ENCODE measurements at regions not wholly inside any gene's neighbourhood (a gene's known extent, or its start where the extent isn't known, plus 50 kb on each side); places are given as distances from the start of the nearest gene placed in this dataset.

DNA sequence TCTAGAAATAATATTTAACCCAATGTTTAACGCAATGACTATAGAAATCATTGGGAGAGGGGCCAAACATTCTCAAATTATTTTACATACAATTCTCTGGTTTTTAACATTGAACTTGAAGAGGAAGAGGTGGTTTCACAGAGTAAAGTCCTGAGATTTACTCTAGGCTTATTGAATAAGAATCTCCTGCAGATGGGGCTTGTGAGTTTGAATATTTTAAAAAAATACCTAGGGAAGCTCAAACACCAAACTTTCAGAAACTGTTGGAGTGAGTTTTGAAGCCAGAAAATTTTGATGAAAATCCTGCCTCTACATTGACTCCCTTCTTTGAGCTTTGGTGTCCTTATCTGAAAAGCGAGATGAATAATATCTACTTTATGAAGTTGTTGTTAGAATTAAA lies 906.6 kb downstream of the TUSC7 start:
- no peak overlapping the region for H2BK12ac ChIP-seq (ENCODE audit: low read length in 2 of 2)
- no peak overlapping the region for H2AFZ ChIP-seq (ENCODE audit: low read depth, low read length)
- no peak overlapping the region for H3K4me3 ChIP-seq (ENCODE audit: insufficient read depth in 1 of 2, low read depth in 1 of 2, low read length in 2 of 2)
- H3K18ac ChIP-seq (ENCODE audit: low read depth in 1 of 2, low read length in 2 of 2): no peak overlapping the region
- no peaks in the 10 kb centered on the region for H3K79me1 ChIP-seq (replicated peaks; ENCODE audit: low read length, poor library complexity, severe bottlenecking)
- no peak overlapping the region for H3K23ac ChIP-seq (ENCODE audit: low read length in 2 of 2)
- DNase-seq: no peak
- H3K4me1 ChIP-seq (ENCODE audit: control insufficient read depth, insufficient read depth, low read depth, low read length): no peaks in the 10 kb centered on the region
- H4K8ac ChIP-seq (ENCODE audit: low read length): no peak overlapping the region
- H4K91ac ChIP-seq (ENCODE audit: low read length): no peak overlapping the region
- H2BK15ac ChIP-seq (ENCODE audit: low read depth, poor library complexity, severe bottlenecking): no peak overlapping the region
- no peak overlapping the region for H2AK5ac ChIP-seq (ENCODE audit: low read length, severe bottlenecking)
- no peak overlapping the region for H3K9ac ChIP-seq (ENCODE audit: low read length)
- no peak overlapping the region for H3K4me2 ChIP-seq (ENCODE audit: low read length, poor library complexity, severe bottlenecking)
- no peaks in the 10 kb centered on the region for H3K36me3 ChIP-seq (ENCODE audit: control insufficient read depth in 1 of 2, insufficient read depth in 2 of 2, low read depth in 1 of 2, low read length in 2 of 2)
- no peak overlapping the region for H2BK5ac ChIP-seq (ENCODE audit: low read depth, low read length, poor library complexity, severe bottlenecking)
- WGBS: no CpG with 5 or more reads among the region's 2 CpGs
- H3K14ac ChIP-seq (ENCODE audit: low read length in 2 of 2): no peak overlapping the region
- no peak overlapping the region for H3K4ac ChIP-seq (ENCODE audit: low read depth in 1 of 2, low read length in 2 of 2)
- H3K9me3 ChIP-seq (ENCODE audit: control insufficient read depth, low read length): no peaks in the 10 kb centered on the region
- H3K27me3 ChIP-seq (ENCODE audit: control insufficient read depth in 1 of 2, insufficient read depth in 1 of 2, low read length in 2 of 2): no peaks in the 10 kb centered on the region
- H2BK120ac ChIP-seq (ENCODE audit: low read depth, low read length): no peak overlapping the region
- H3K27ac ChIP-seq (ENCODE audit: low read length, poor library complexity, severe bottlenecking): no peak overlapping the region

DNA sequence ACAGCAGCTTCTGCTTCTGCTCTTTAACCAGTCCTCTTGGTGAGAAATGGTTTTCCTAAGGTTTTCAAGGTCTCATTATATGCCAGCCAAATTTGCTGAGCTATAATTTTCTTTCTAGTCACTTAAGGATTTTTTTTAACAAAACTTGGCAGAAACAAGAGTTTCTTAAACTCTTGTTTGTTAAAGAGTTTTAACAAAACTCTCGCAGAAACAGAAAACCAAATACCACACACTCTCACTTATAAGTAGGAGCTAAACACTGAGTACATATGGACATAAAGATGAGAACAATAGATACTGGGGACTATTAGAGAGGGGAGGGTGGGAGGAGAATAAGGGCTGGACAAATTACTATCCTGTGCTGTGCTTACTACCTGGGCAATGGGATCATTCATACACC lies 908.3 kb downstream of the TUSC7 start:
- H3K27ac ChIP-seq (ENCODE audit: low read length, poor library complexity, severe bottlenecking): no peak overlapping the region
- H4K8ac ChIP-seq (ENCODE audit: low read length): no peak overlapping the region
- H3K9ac ChIP-seq (ENCODE audit: low read length): no peak overlapping the region
- H3K36me3 ChIP-seq (ENCODE audit: control insufficient read depth in 1 of 2, insufficient read depth in 2 of 2, low read depth in 1 of 2, low read length in 2 of 2): no peaks in the 10 kb centered on the region
- H3K4me2 ChIP-seq (ENCODE audit: low read length, poor library complexity, severe bottlenecking): no peak overlapping the region
- no peak overlapping the region for H3K23ac ChIP-seq (ENCODE audit: low read length in 2 of 2)
- H2BK5ac ChIP-seq (ENCODE audit: low read depth, low read length, poor library complexity, severe bottlenecking): no peak overlapping the region
- H2BK120ac ChIP-seq (ENCODE audit: low read depth, low read length): no peak overlapping the region
- H3K9me3 ChIP-seq (ENCODE audit: control insufficient read depth, low read length): no peaks in the 10 kb centered on the region
- H4K91ac ChIP-seq (ENCODE audit: low read length): no peak overlapping the region
- no peak overlapping the region for H2AFZ ChIP-seq (ENCODE audit: low read depth, low read length)
- H3K4me3 ChIP-seq (ENCODE audit: insufficient read depth in 1 of 2, low read depth in 1 of 2, low read length in 2 of 2): no peak overlapping the region
- peaks cover 2% of the 10 kb centered on the region for H3K4me1 ChIP-seq (ENCODE audit: control insufficient read depth, insufficient read depth, low read depth, low read length)
- no peak for DNase-seq
- no peak overlapping the region for H3K18ac ChIP-seq (ENCODE audit: low read depth in 1 of 2, low read length in 2 of 2)
- no CpG with 5 or more reads among the region's 1 CpG for WGBS
- no peak overlapping the region for H3K4ac ChIP-seq (ENCODE audit: low read depth in 1 of 2, low read length in 2 of 2)
- H2BK15ac ChIP-seq (ENCODE audit: low read depth, poor library complexity, severe bottlenecking): no peak overlapping the region
- no peaks in the 10 kb centered on the region for H3K79me1 ChIP-seq (replicated peaks; ENCODE audit: low read length, poor library complexity, severe bottlenecking)
- no peak overlapping the region for H2BK12ac ChIP-seq (ENCODE audit: low read length in 2 of 2)
- H2AK5ac ChIP-seq (ENCODE audit: low read length, severe bottlenecking): no peak overlapping the region
- no peaks in the 10 kb centered on the region for H3K27me3 ChIP-seq (ENCODE audit: control insufficient read depth in 1 of 2, insufficient read depth in 1 of 2, low read length in 2 of 2)
- no peak overlapping the region for H3K14ac ChIP-seq (ENCODE audit: low read length in 2 of 2)

DNA sequence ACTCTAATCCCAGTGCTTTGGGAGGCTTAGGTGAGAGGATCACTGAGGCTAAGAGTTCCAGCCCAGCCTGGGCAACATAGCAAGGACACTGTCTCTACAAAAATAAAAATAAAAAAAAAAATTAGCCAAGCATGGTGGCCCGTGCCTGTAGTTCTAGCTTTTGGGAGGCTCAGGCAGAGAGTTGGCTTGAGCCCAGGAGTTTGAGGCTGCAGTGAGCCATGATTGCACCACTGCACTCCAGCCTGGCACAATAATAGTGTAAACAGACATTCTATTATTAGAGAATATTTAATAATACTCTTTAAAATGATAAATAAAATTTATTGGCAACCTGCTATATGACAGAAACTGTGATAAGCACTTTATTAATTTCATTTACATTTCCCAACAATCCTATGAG lies 908.9 kb downstream of the TUSC7 start:
- H2BK5ac ChIP-seq (ENCODE audit: low read depth, low read length, poor library complexity, severe bottlenecking): no peak overlapping the region
- no peak overlapping the region for H2AFZ ChIP-seq (ENCODE audit: low read depth, low read length)
- H2AK5ac ChIP-seq (ENCODE audit: low read length, severe bottlenecking): no peak overlapping the region
- H3K27ac ChIP-seq (ENCODE audit: low read length, poor library complexity, severe bottlenecking): no peak overlapping the region
- no peak overlapping the region for H3K4me2 ChIP-seq (ENCODE audit: low read length, poor library complexity, severe bottlenecking)
- 100% methylated on average over 1 of the region's 1 CpG for WGBS
- no peak overlapping the region for H2BK15ac ChIP-seq (ENCODE audit: low read depth, poor library complexity, severe bottlenecking)
- no peak overlapping the region for H2BK120ac ChIP-seq (ENCODE audit: low read depth, low read length)
- H3K4me3 ChIP-seq (ENCODE audit: insufficient read depth in 1 of 2, low read depth in 1 of 2, low read length in 2 of 2): no peak overlapping the region
- H3K27me3 ChIP-seq (ENCODE audit: control insufficient read depth in 1 of 2, insufficient read depth in 1 of 2, low read length in 2 of 2): no peaks in the 10 kb centered on the region
- peaks cover 2% of the 10 kb centered on the region for H3K4me1 ChIP-seq (ENCODE audit: control insufficient read depth, insufficient read depth, low read depth, low read length)
- H3K23ac ChIP-seq (ENCODE audit: low read length in 2 of 2): no peak overlapping the region
- DNase-seq: no peak
- no peak overlapping the region for H3K4ac ChIP-seq (ENCODE audit: low read depth in 1 of 2, low read length in 2 of 2)
- H3K9ac ChIP-seq (ENCODE audit: low read length): no peak overlapping the region
- H4K8ac ChIP-seq (ENCODE audit: low read length): no peak overlapping the region
- H3K9me3 ChIP-seq (ENCODE audit: control insufficient read depth, low read length): no peaks in the 10 kb centered on the region
- no peak overlapping the region for H4K91ac ChIP-seq (ENCODE audit: low read length)
- H3K14ac ChIP-seq (ENCODE audit: low read length in 2 of 2): no peak overlapping the region
- H2BK12ac ChIP-seq (ENCODE audit: low read length in 2 of 2): no peak overlapping the region
- no peak overlapping the region for H3K18ac ChIP-seq (ENCODE audit: low read depth in 1 of 2, low read length in 2 of 2)
- H3K36me3 ChIP-seq (ENCODE audit: control insufficient read depth in 1 of 2, insufficient read depth in 2 of 2, low read depth in 1 of 2, low read length in 2 of 2): no peaks in the 10 kb centered on the region
- no peaks in the 10 kb centered on the region for H3K79me1 ChIP-seq (replicated peaks; ENCODE audit: low read length, poor library complexity, severe bottlenecking)

- H3K27ac ChIP-seq (ENCODE audit: low read length, poor library complexity, severe bottlenecking): no peak overlapping the region
- no peak overlapping the region for H3K4me2 ChIP-seq (ENCODE audit: low read length, poor library complexity, severe bottlenecking)
- no peaks in the 10 kb centered on the region for H3K27me3 ChIP-seq (ENCODE audit: control insufficient read depth in 1 of 2, insufficient read depth in 1 of 2, low read length in 2 of 2)
- no peak overlapping the region for H2BK5ac ChIP-seq (ENCODE audit: low read depth, low read length, poor library complexity, severe bottlenecking)
- no peaks in the 10 kb centered on the region for H3K79me1 ChIP-seq (replicated peaks; ENCODE audit: low read length, poor library complexity, severe bottlenecking)
- no peak overlapping the region for H3K18ac ChIP-seq (ENCODE audit: low read depth in 1 of 2, low read length in 2 of 2)
- H2BK15ac ChIP-seq (ENCODE audit: low read depth, poor library complexity, severe bottlenecking): no peak overlapping the region
- H3K4me1 ChIP-seq (ENCODE audit: control insufficient read depth, insufficient read depth, low read depth, low read length): peaks cover 3% of the 10 kb centered on the region
- no peak overlapping the region for H3K23ac ChIP-seq (ENCODE audit: low read length in 2 of 2)
- no peak overlapping the region for H3K9ac ChIP-seq (ENCODE audit: low read length)
- no peak for DNase-seq
- H2BK120ac ChIP-seq (ENCODE audit: low read depth, low read length): no peak overlapping the region
- H2AFZ ChIP-seq (ENCODE audit: low read depth, low read length): no peak overlapping the region
- no peak overlapping the region for H4K8ac ChIP-seq (ENCODE audit: low read length)
- no peak overlapping the region for H3K4ac ChIP-seq (ENCODE audit: low read depth in 1 of 2, low read length in 2 of 2)
- H4K91ac ChIP-seq (ENCODE audit: low read length): no peak overlapping the region
- H3K14ac ChIP-seq (ENCODE audit: low read length in 2 of 2): no peak overlapping the region
- WGBS: 100% methylated on average over 1 of the region's 1 CpG
- no peak overlapping the region for H3K4me3 ChIP-seq (ENCODE audit: insufficient read depth in 1 of 2, low read depth in 1 of 2, low read length in 2 of 2)
- H2AK5ac ChIP-seq (ENCODE audit: low read length, severe bottlenecking): no peak overlapping the region
- no peaks in the 10 kb centered on the region for H3K9me3 ChIP-seq (ENCODE audit: control insufficient read depth, low read length)
- H2BK12ac ChIP-seq (ENCODE audit: low read length in 2 of 2): no peak overlapping the region
- H3K36me3 ChIP-seq (ENCODE audit: control insufficient read depth in 1 of 2, insufficient read depth in 2 of 2, low read depth in 1 of 2, low read length in 2 of 2): no peaks in the 10 kb centered on the region
These were observed 910.2 kb downstream of the TUSC7 start for GRCh38 chr3:117619805-117620204.

Data from mesenchymal stem cell (in vitro differentiated cells and primary cell).